ENCODE measurements at regions not wholly inside any gene's neighbourhood (a gene's known extent, or its start where the extent isn't known, plus 50 kb on each side); places are given as distances from the start of the nearest gene placed in this dataset.

DNA sequence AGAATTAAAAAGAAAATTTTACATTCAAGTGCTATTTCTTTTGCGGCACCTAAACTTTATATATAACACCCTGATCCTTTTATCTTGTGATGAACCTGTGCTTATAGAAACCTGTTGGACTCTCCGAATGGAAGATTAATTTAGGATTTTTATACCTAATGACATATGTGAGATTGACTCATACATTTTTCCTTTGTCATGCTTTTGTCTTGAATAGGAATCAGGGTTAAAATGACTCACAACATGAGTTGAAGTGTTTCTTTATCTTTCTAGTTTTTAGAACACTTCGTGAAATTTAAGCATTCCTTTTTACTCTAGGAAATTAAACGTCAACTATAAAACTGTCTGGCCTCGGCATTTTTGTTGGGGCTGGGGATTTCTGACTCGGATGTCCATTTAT, 378.9 kb downstream of the PCDH20 start:
- no peak overlapping the region for H3K4me3 ChIP-seq (ENCODE audit: control insufficient read depth, low read depth, low read length)
- no peak for DNase-seq (ENCODE audit: low read depth)
- TF ChIP-seq, protein P1, sequence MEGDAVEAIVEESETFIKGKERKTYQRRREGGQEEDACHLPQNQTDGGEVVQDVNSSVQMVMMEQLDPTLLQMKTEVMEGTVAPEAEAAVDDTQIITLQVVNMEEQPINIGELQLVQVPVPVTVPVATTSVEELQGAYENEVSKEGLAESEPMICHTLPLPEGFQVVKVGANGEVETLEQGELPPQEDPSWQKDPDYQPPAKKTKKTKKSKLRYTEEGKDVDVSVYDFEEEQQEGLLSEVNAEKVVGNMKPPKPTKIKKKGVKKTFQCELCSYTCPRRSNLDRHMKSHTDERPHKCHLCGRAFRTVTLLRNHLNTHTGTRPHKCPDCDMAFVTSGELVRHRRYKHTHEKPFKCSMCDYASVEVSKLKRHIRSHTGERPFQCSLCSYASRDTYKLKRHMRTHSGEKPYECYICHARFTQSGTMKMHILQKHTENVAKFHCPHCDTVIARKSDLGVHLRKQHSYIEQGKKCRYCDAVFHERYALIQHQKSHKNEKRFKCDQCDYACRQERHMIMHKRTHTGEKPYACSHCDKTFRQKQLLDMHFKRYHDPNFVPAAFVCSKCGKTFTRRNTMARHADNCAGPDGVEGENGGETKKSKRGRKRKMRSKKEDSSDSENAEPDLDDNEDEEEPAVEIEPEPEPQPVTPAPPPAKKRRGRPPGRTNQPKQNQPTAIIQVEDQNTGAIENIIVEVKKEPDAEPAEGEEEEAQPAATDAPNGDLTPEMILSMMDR (conservative IDR thresholded peaks at IDR 0.05; ENCODE audit: control insufficient read depth, insufficient read depth, low read depth, low read length), result no peak

DNA sequence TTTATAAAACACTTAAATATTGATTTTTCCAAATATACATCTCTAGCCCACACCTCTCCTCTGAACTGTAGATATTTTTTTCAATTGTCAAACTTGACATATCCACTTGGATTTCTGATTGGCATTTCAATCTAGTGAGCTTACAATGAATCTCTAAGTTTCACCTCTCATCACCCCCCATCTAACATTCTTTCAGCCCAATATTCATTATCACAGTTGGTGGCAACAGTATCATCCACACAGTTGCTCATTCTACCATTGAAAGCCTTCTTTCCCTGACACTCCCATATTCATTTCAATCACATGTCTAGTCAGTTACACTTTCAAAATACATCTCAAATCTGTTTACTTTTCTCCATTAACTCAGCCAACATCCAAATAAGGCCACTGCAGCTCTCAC, 385.2 kb downstream of the PCDH20 start:
- TF ChIP-seq, protein P1 (conservative IDR thresholded peaks at IDR 0.05; ENCODE audit: control insufficient read depth, insufficient read depth, low read depth, low read length), result no peak
- H3K4me3 ChIP-seq (ENCODE audit: control insufficient read depth, low read depth, low read length), result no peak overlapping the region
- no peak for DNase-seq (ENCODE audit: low read depth)

DNA sequence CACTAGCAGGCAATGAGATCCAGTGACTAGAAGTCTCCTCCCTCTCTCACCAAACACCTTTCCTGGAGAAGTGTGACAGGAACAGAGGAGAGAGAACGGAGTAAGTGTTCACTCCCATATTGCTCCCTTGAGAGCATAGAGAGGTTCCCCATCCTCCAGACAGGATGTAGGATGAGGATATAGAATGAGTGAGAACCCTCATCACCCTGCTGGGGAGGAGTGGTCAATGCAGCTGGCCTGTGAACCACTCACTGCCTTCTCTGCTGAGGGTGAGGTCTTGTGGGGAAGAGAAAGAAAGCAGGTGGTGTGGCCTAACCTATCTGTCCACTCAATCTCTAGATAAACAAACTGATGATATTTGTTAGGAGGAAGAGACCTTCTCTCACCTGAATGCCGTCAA, 386.6 kb downstream of the PCDH20 start:
- H3K4me3 ChIP-seq (ENCODE audit: control insufficient read depth, low read depth, low read length), result no peak overlapping the region
- no peak for DNase-seq (ENCODE audit: low read depth)
- TF ChIP-seq, protein P1 (conservative IDR thresholded peaks at IDR 0.05; ENCODE audit: control insufficient read depth, insufficient read depth, low read depth, low read length), result no peak

DNA sequence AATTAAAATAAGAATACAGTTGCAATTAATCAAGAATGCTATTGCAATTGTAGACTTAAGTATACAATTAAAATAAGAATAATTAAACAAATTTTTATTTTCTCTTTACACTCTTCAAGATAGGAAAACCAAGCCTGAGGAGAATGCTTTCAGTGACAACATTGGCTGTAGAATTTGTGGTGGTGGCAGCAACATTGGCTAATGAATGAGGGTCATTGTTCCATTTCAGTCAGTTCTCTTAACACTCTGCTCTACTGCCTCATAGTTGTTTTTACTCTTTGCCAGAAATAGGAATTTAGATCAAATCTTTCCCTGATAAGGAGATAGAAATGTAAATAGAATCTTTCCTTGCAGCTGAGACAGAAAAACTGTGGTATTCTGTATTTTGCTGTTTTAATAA, 391.6 kb downstream of the PCDH20 start:
- no peak overlapping the region for H3K4me3 ChIP-seq (ENCODE audit: control insufficient read depth, low read depth, low read length)
- TF ChIP-seq, protein P1 (conservative IDR thresholded peaks at IDR 0.05; ENCODE audit: control insufficient read depth, insufficient read depth, low read depth, low read length), result no peak
- DNase-seq (ENCODE audit: low read depth), result no peak

DNA sequence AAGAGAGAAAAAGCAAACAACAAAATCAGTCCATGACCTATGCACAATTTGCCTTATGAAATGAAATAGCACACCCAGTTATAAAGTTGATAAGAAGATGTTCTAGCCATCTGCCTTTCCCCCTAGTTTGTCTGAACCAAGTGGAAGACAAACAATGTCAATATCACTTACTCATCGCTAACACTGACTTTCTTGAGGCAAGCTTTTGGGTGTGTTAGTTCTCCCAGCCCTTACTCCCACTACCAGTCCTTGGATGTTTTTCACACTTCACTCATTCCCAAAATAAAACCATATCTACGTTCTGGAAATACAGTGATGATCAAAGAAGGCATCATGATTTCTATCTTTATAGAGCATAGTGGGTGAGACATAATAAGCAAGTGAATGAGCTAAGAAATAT, 393.8 kb downstream of the PCDH20 start:
- H3K4me3 ChIP-seq (ENCODE audit: control insufficient read depth, low read depth, low read length), result no peak overlapping the region
- DNase-seq (ENCODE audit: low read depth), result no peak
- TF ChIP-seq, protein P1 (conservative IDR thresholded peaks at IDR 0.05; ENCODE audit: control insufficient read depth, insufficient read depth, low read depth, low read length), result no peak

DNA sequence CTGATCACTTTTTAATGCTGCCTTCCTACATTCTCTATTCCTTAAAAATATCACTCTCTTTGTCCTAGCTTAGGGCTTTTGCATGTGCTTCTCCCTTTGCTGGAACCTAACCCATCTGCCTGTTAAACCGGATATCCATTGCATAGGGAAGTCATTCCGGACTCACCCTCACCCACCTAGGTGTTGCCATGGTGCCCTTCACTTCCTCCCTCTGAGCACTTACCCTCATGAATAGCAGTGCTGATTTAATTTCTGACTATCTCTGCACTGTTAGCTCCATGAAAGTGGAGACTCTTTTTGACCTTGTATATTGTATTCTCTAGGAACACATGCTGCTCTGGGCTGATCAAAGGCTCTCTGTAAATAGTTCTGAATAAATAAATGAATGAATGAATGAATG, 401.9 kb downstream of the PCDH20 start:
- DNase-seq (ENCODE audit: low read depth), result no peak
- TF ChIP-seq, protein P1 (conservative IDR thresholded peaks at IDR 0.05; ENCODE audit: control insufficient read depth, insufficient read depth, low read depth, low read length), result no peak
- H3K4me3 ChIP-seq (ENCODE audit: control insufficient read depth, low read depth, low read length), result no peak overlapping the region

DNA sequence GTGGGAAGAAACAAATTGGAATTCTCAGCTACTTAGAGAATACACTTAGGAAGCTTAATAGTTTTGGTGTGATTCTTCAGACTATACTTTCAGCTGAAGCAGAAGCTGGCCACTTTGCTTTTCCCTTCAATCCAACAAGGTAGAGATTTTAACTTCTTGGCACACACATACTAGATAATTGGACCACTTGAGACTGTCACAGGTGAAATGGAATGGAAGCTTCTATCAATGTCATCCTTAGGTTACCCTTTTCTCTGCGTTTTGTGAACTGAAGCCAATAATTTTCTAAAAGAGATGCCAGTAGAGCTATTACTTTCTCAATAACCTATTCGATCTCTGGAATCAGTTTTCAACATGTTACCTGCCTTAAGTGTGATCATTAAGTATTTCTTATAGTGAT, 405.3 kb downstream of the PCDH20 start:
- H3K4me3 ChIP-seq (ENCODE audit: control insufficient read depth, low read depth, low read length), result no peak overlapping the region
- DNase-seq (ENCODE audit: low read depth), result no peak
- TF ChIP-seq, protein P1 (conservative IDR thresholded peaks at IDR 0.05; ENCODE audit: control insufficient read depth, insufficient read depth, low read depth, low read length), result no peak
